Thyroid gland (tissue), 4 donors: ENCODE measurements at regions not wholly inside any gene's neighbourhood (a gene's known extent, or its start where the extent isn't known, plus 50 kb on each side); places are given as distances from the start of the nearest gene placed in this dataset.

ENCODE experiments used
- CTCF ChIP-seq, 6 experiments: fragments of 200-600 bp in 3 of 6; fragments of 450-650 bp in 3 of 6; sonication (generic) in 3 of 6; IDR thresholded peaks; one replicate each; pipeline ENCODE4 v1.5.1; 2016 to 2019; ENCODE audit warnings: antibody characterized with exemption in 6 of 6, mild to moderate bottlenecking in 2 of 6, inconsistent platforms in 1 of 6, moderate library complexity in 1 of 6
- POLR2A ChIP-seq, 2 donors: fragments of 450-650 bp; IDR thresholded peaks; one replicate each; pipeline ENCODE4 v1.6.1; 2017; ENCODE audit warnings: antibody characterized with exemption in 2 of 2, mild to moderate bottlenecking in 2 of 2, moderate library complexity in 1 of 2

DNA sequence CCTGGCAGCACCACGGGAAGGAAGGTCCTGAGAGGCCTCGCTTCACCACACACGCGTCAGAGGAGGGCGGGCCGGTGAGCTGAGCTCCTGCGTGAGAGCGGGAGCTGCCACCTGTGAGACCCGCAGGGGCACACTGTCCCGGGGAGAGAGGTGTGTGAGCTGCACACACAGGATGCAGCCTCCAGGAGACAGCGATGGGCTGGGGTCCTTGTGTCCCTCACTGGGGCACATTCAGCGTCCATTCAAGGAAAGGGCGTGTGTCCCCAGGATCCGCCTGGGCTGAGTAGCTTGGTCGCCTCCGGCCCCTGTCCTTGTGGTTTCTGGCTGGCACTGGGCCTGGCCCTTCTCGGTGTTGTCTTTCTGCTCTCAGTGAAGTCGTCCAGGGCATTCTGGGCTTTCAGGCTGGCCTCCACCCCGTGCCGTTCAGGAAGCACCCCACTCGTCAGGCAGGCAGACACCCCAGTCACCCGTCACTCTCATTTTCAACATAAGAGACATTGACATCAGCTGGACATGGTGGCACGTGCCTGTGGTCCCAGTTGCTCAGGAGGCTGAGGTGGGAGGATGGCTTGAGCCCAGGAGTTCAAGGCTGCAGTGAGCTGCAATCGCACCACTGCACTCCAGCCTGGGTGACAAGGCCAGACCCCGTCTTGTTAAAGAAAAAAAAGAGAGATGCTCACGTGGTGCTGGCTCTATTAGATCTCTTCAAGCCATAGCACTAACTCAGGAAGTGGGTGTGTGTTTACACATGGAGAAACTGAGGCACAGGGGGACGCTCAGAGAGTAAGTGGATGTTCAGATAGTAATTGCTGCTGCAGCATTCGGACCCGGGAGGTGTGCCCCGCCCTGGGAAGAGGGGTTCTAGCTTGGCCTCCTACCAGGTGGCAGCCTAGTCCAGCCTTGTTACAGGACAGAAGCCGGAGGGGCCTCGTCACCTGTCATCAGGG, 1081.6 kb downstream of the BRD1 start:
- TF ChIP-seq POLR2A (IDR thresholded peaks at IDR 0.05) (no peak), CTCF (IDR thresholded peaks at IDR 0.05) (no peak)
